Adrenal gland (tissue), 9 donors: ENCODE measurements at regions not wholly inside any gene's neighbourhood (a gene's known extent, or its start where the extent isn't known, plus 50 kb on each side); places are given as distances from the start of the nearest gene placed in this dataset.

Experiments
- DNase-seq, 7 donors: peaks; one replicate each; pipeline ENCODE4 v3.0.0-alpha.2; 2019 to 2020
- H3K27ac ChIP-seq, 5 donors: fragments of 200-600 bp; sonication (generic) in 4 of 5; 1 replicate in 3 of 5; 2 replicates in 2 of 5; pipeline versions ENCODE4 v1.5.1 to v1.8.0; 2016 to 2020; ENCODE audit warnings: mild to moderate bottlenecking in 1 of 5
- H3K27me3 ChIP-seq: fragments of 200-600 bp; 2 replicates; pipeline ENCODE4 v1.8.0; 2021
- H3K36me3 ChIP-seq, 2 donors: fragments of 200-600 bp; replicated peaks in 1 of 2; 1 replicate in 1 of 2; 2 replicates in 1 of 2; pipeline versions ENCODE4 v1.5.1 to v1.8.0; 2018 to 2022
- H3K4me1 ChIP-seq, 2 donors: fragments of 200-600 bp; replicated peaks in 1 of 2; 1 replicate in 1 of 2; 2 replicates in 1 of 2; pipeline versions ENCODE4 v1.5.1 to v1.8.0; 2018 to 2021
- H3K4me3 ChIP-seq, 4 donors: fragments of 200-600 bp; sonication (generic) in 3 of 4; one replicate each; pipeline ENCODE4 v1.5.1; 2016 to 2018
- H3K9me3 ChIP-seq, 3 donors: fragments of 200-600 bp; sonication (generic) in 1 of 3; replicated peaks in 1 of 3; 1 replicate in 2 of 3; 2 replicates in 1 of 3; pipeline versions ENCODE4 v1.5.1 to v1.8.0; 2016 to 2021
- CTCF ChIP-seq, 6 experiments: fragments of 450-650 bp in 4 of 6; fragments of 200-600 bp in 2 of 6; sonication (generic) in 1 of 6; IDR thresholded peaks; 1 replicate in 5 of 6; 2 replicates in 1 of 6; pipeline versions ENCODE4 v1.5.1 to v1.8.0; 2016 to 2021; ENCODE audit warnings: antibody characterized with exemption in 6 of 6, mild to moderate bottlenecking in 2 of 6, moderate library complexity in 1 of 6
- POLR2A ChIP-seq, 2 donors: fragments of 450-650 bp; IDR thresholded peaks; one replicate each; pipeline ENCODE4 v1.6.1; 2017; ENCODE audit warnings: antibody characterized with exemption in 2 of 2, mild to moderate bottlenecking in 2 of 2, moderate library complexity in 1 of 2
- WGBS, 4 donors: extraction: QIAGEN DNeasy Blood & Tissue Kit in 2 of 4; methylation state at CpG; one replicate each; pipeline versions ENCODE4 v1.1.5 to v1.1.7; 2013 to 2017; 5-methylcytosine and 5-hydroxymethylcytosine counted together
- intact Hi-C, 2 donors: fragments of 100-400 bp; cut with DNase I; formaldehyde crosslinking; loops; one replicate each; pipeline versions ENCODE4 v1.14.1 to v1.15.0; 2022 to 2023
- donor health status: healthy with polysubstance abuse.
- donor health status: Bipolar disorder and iron deficiency.
- donor health status: DM: yes; HTN: yes; CAD: no.
- donor health status: DM: no; HTN: no; CAD: no.
- donor health status: DM: no; HTN: no; CAD: no.

- Histone ChIP-seq H3K36me3 (no peaks in the 10 kb centered on the region), H3K4me3 (no peak overlapping the region), H3K9me3 (no peaks in the 10 kb centered on the region), H3K27me3 (no peaks in the 10 kb centered on the region), H3K27ac (no peak overlapping the region), H3K4me1 (no peaks in the 10 kb centered on the region)
- TF ChIP-seq CTCF (IDR thresholded peaks at IDR 0.05) (no peak), POLR2A (IDR thresholded peaks at IDR 0.05) (no peak)
- intact Hi-C loops: no loop called here
- DNase-seq: no peak
- WGBS, 4 donors: 68 to 80% (median 69%) methylated on average over 4 of the region's 4 CpGs
Measured at GRCh38 chr6:18931086-18931485, 543.9 kb downstream of the RNF144B start.

- no peak for DNase-seq
- H3K4me3 ChIP-seq: no peak overlapping the region
- H3K9me3 ChIP-seq: no peaks in the 10 kb centered on the region
- H3K27me3 ChIP-seq: no peaks in the 10 kb centered on the region
- no peaks in the 10 kb centered on the region for H3K4me1 ChIP-seq
- no peaks in the 10 kb centered on the region for H3K36me3 ChIP-seq
- intact Hi-C loops: no loop called here
- no peak for TF ChIP-seq CTCF (IDR thresholded peaks at IDR 0.05)
- no peak for TF ChIP-seq POLR2A (IDR thresholded peaks at IDR 0.05)
- no peak overlapping the region for H3K27ac ChIP-seq
- 62 to 79% (median 68%) methylated on average over 1 of the region's 1 CpG for WGBS, 4 donors
Measured at GRCh38 chr6:18958146-18958545, 571.0 kb downstream of the RNF144B start.

GRCh38 chr6:18961566-18961965 is 574.4 kb downstream of the RNF144B start:
- intact Hi-C loops: no loop called here
- WGBS, 4 donors: 25 to 42% (median 33%) methylated on average over 2 of the region's 2 CpGs
- H3K4me3 ChIP-seq: no peak overlapping the region
- no peaks in the 10 kb centered on the region for H3K36me3 ChIP-seq
- H3K27ac ChIP-seq: no peak overlapping the region
- no peaks in the 10 kb centered on the region for H3K4me1 ChIP-seq
- no peaks in the 10 kb centered on the region for H3K27me3 ChIP-seq
- TF ChIP-seq CTCF (IDR thresholded peaks at IDR 0.05) (no peak), POLR2A (IDR thresholded peaks at IDR 0.05) (no peak)
- DNase-seq: no peak
- H3K9me3 ChIP-seq: no peaks in the 10 kb centered on the region

GRCh38 chr6:18962361-18962905 is 575.3 kb downstream of the RNF144B start:
- no peaks in the 10 kb centered on the region for H3K4me1 ChIP-seq
- no peaks in the 10 kb centered on the region for H3K27me3 ChIP-seq
- H3K9me3 ChIP-seq: no peaks in the 10 kb centered on the region
- TF ChIP-seq CTCF (IDR thresholded peaks at IDR 0.05) (no peak), POLR2A (IDR thresholded peaks at IDR 0.05) (no peak)
- intact Hi-C loops: no loop called here
- H3K4me3 ChIP-seq: no peak overlapping the region
- no peaks in the 10 kb centered on the region for H3K36me3 ChIP-seq
- DNase-seq: no peak
- H3K27ac ChIP-seq: no peak overlapping the region
- WGBS, 4 donors: 63 to 81% (median 75%) methylated on average over 4 of the region's 4 CpGs
